CD4-positive, alpha-beta T cell (primary cell): ENCODE measurements at regions not wholly inside any gene's neighbourhood (a gene's known extent, or its start where the extent isn't known, plus 50 kb on each side); places are given as distances from the start of the nearest gene placed in this dataset.

Source experiments
- ATAC-seq: fragments of 200-7000 bp; cut with Tn5 transposase; one replicate; pipeline ENCODE4 v1.10.0; 2022; ENCODE audit warnings: mild to moderate bottlenecking; ENCODE audit not compliant: poor library complexity
- CTCF ChIA-PET: fragments of 350-600 bp; sonication (Branson Sonifier 250); formaldehyde crosslinking; loops from one replicate; lab custom pipeline; 2021; ENCODE audit warnings: antibody characterized with exemption, inconsistent platforms; lab: Charles Lee
- POLR2A ChIA-PET: fragments of 350-600 bp; sonication (Branson Sonifier 250); formaldehyde crosslinking; loops from one replicate; lab custom pipeline; 2021; ENCODE audit warnings: antibody characterized with exemption, inconsistent platforms; lab: Charles Lee
- DNase-seq, 14 experiments: peaks; one replicate each; pipeline ENCODE4 v3.0.0-alpha.2; 2013 to 2020; ENCODE audit warnings: mixed read lengths in 2 of 14
- H3K27ac ChIP-seq, 2 donors: one replicate each; pipeline versions ENCODE4 v1.5.1 to v1.7.0; 2013; ENCODE audit warnings: low read length in 2 of 2, low read depth in 1 of 2, mild to moderate bottlenecking in 1 of 2
- H3K27me3 ChIP-seq, 2 experiments: 1 replicate in 1 of 2; 2 replicates in 1 of 2; pipeline versions ENCODE4 v1.6.1 to v1.7.0; 2013; ENCODE audit warnings: low read length in 2 of 2, control low read depth in 1 of 2, mild to moderate bottlenecking in 1 of 2, moderate library complexity in 1 of 2; ENCODE audit not compliant: insufficient read depth in 2 of 2, control insufficient read depth in 1 of 2
- H3K36me3 ChIP-seq: one replicate; pipeline ENCODE4 v1.6.1; 2013; ENCODE audit warnings: low read length, control low read depth; ENCODE audit not compliant: insufficient read depth
- H3K4me1 ChIP-seq: one replicate; pipeline ENCODE4 v1.6.1; 2013; ENCODE audit warnings: low read length, control low read depth; ENCODE audit not compliant: insufficient read depth
- H3K4me3 ChIP-seq: one replicate; pipeline ENCODE4 v1.5.1; 2013; ENCODE audit warnings: mild to moderate bottlenecking, low read length, moderate library complexity
- H3K9me3 ChIP-seq, 2 experiments: 1 replicate in 1 of 2; 2 replicates in 1 of 2; pipeline versions ENCODE4 v1.6.1 to v1.7.0; 2013; ENCODE audit warnings: low read length in 2 of 2, mild to moderate bottlenecking in 2 of 2, control low read depth in 1 of 2, moderate library complexity in 1 of 2; ENCODE audit not compliant: control insufficient read depth in 1 of 2, insufficient read depth in 1 of 2
- H3K27ac Mint-ChIP-seq: one replicate; pipeline ENCODE4 v1.8.0; 2020; ENCODE audit warnings: mixed read lengths
- H3K27me3 Mint-ChIP-seq: one replicate; pipeline ENCODE4 v1.8.0; 2021; ENCODE audit warnings: mixed read lengths
- H3K36me3 Mint-ChIP-seq: one replicate; pipeline ENCODE4 v1.8.0; 2021; ENCODE audit warnings: low read depth, mixed read lengths
- H3K4me1 Mint-ChIP-seq: one replicate; pipeline ENCODE4 v1.8.0; 2021; ENCODE audit warnings: low read depth, mixed read lengths
- H3K4me3 Mint-ChIP-seq: one replicate; pipeline ENCODE4 v1.8.0; 2020; ENCODE audit warnings: mild to moderate bottlenecking, mixed read lengths
- H3K9me3 Mint-ChIP-seq: one replicate; pipeline ENCODE4 v1.8.0; 2020; ENCODE audit warnings: mixed read lengths
- CTCF ChIP-seq: fragments of 200-600 bp; IDR thresholded peaks from one replicate; pipeline ENCODE4 v1.8.0; 2022; ENCODE audit warnings: antibody characterized with exemption, mild to moderate bottlenecking
- intact Hi-C, 2 experiments: fragments of 100-400 bp; cut with DNase I in 1 of 2; cut with micrococcal nuclease in 1 of 2; formaldehyde crosslinking; loops; one replicate each; pipeline versions ENCODE4 v1.15.1 to v1.9.0; 2023 to 2025; cut with DNase I, micrococcal nuclease

- no peaks in the 10 kb centered on the region for H3K36me3 ChIP-seq
- ChIA-PET CTCF (no interaction called here), POLR2A (no interaction called here)
- Mint-ChIP-seq H3K4me1 (no peaks in the 10 kb centered on the region), H3K27ac (no peak overlapping the region), H3K27me3 (no peaks in the 10 kb centered on the region), H3K36me3 (no peaks in the 10 kb centered on the region), H3K9me3 (peaks cover 3% of the 10 kb centered on the region), H3K4me3 (no peak overlapping the region)
- ATAC-seq: no peak
- H3K27ac ChIP-seq: no peak overlapping the region
- DNase-seq: no peak
- intact Hi-C loops: no loop called here
- no peaks in the 10 kb centered on the region for H3K27me3 ChIP-seq
- H3K4me1 ChIP-seq: no peaks in the 10 kb centered on the region
- H3K9me3 ChIP-seq: peaks cover 0 to 4% of the 10 kb centered on the region in 2 experiments
- TF ChIP-seq CTCF: no peak
- no peak overlapping the region for H3K4me3 ChIP-seq
Measured at GRCh38 chr18:42341423-42341822, 386.4 kb downstream of the PIK3C3 start.

GRCh38 chr18:42348722-42349121 lies 393.7 kb downstream of the PIK3C3 start:
- intact Hi-C loops: no loop called here
- no peak overlapping the region for H3K27ac ChIP-seq
- Mint-ChIP-seq H3K27ac (no peak overlapping the region), H3K4me1 (no peaks in the 10 kb centered on the region), H3K27me3 (no peaks in the 10 kb centered on the region), H3K9me3 (no peaks in the 10 kb centered on the region), H3K4me3 (no peak overlapping the region), H3K36me3 (no peaks in the 10 kb centered on the region)
- ChIA-PET POLR2A (no interaction called here), CTCF (interaction anchor here (0.6 kb wide), 1 partner anchor 75 kb away, joined by 3 read pairs; no protein-coding TSS in a partner anchor)
- DNase-seq (no peak), ATAC-seq (no peak)
- no peaks in the 10 kb centered on the region for H3K27me3 ChIP-seq
- no peak for TF ChIP-seq CTCF
- H3K4me3 ChIP-seq: no peak overlapping the region
- no peaks in the 10 kb centered on the region for H3K4me1 ChIP-seq
- H3K36me3 ChIP-seq: no peaks in the 10 kb centered on the region
- no peaks in the 10 kb centered on the region for H3K9me3 ChIP-seq

GRCh38 chr18:42351455-42351854 lies 396.4 kb downstream of the PIK3C3 start:
- POLR2A ChIA-PET: no interaction called here
- TF ChIP-seq CTCF: no peak
- intact Hi-C loops: no loop called here
- Histone ChIP-seq H3K4me3 (no peak overlapping the region), H3K36me3 (no peaks in the 10 kb centered on the region), H3K9me3 (no peaks in the 10 kb centered on the region), H3K27ac (no peak overlapping the region), H3K27me3 (no peaks in the 10 kb centered on the region), H3K4me1 (no peaks in the 10 kb centered on the region)
- ATAC-seq (no peak), DNase-seq (no peak)
- H3K36me3 Mint-ChIP-seq: no peaks in the 10 kb centered on the region
- H3K4me3 Mint-ChIP-seq: no peak overlapping the region
- CTCF ChIA-PET: no interaction called here
- H3K4me1 Mint-ChIP-seq: no peaks in the 10 kb centered on the region
- H3K9me3 Mint-ChIP-seq: no peaks in the 10 kb centered on the region
- no peaks in the 10 kb centered on the region for H3K27me3 Mint-ChIP-seq
- no peak overlapping the region for H3K27ac Mint-ChIP-seq
